Common myeloid progenitor, CD34-positive (primary cell): ENCODE measurements at regions not wholly inside any gene's neighbourhood (a gene's known extent, or its start where the extent isn't known, plus 50 kb on each side); places are given as distances from the start of the nearest gene placed in this dataset.

ENCODE experiments used
- CTCF ChIA-PET: fragments of 350-600 bp; sonication (Branson Sonifier 250); formaldehyde crosslinking; loops from one replicate; lab custom pipeline; 2021; ENCODE audit warnings: antibody characterized with exemption; lab: Charles Lee
- POLR2A ChIA-PET: fragments of 350-600 bp; sonication (Branson Sonifier 250); formaldehyde crosslinking; loops from one replicate; lab custom pipeline; 2021; ENCODE audit warnings: antibody characterized with exemption; lab: Charles Lee
- DNase-seq, 3 donors: peaks; one replicate each; pipeline versions ENCODE4 v3.0.0 to v3.0.0-alpha.2; 2013
- H3K27ac ChIP-seq, 2 experiments: 1 replicate in 1 of 2; 2 replicates in 1 of 2; pipeline ENCODE4 v1.7.0; 2013; ENCODE audit warnings: inconsistent platforms in 2 of 2, low read length in 2 of 2, mild to moderate bottlenecking in 2 of 2, low read depth in 1 of 2, moderate library complexity in 1 of 2; ENCODE audit not compliant: severe bottlenecking in 2 of 2, insufficient read depth in 1 of 2, poor library complexity in 1 of 2
- H3K27me3 ChIP-seq, 5 experiments: replicated peaks in 2 of 5; 1 replicate in 3 of 5; 2 replicates in 2 of 5; pipeline versions ENCODE4 v1.6.1 to v1.7.0; 2013; ENCODE audit warnings: low read length in 4 of 5, mild to moderate bottlenecking in 2 of 5, moderate library complexity in 2 of 5, inconsistent platforms in 1 of 5; ENCODE audit not compliant: insufficient read depth in 5 of 5, control insufficient read depth in 4 of 5
- H3K36me3 ChIP-seq, 4 experiments: 1 replicate in 2 of 4; 2 replicates in 2 of 4; pipeline versions ENCODE4 v1.6.1 to v1.7.0; 2013; ENCODE audit warnings: low read length in 3 of 4, control low read depth in 1 of 4, mild to moderate bottlenecking in 1 of 4; ENCODE audit not compliant: control insufficient read depth in 4 of 4, insufficient read depth in 4 of 4
- H3K4me1 ChIP-seq, 4 experiments: 1 replicate in 3 of 4; 2 replicates in 1 of 4; pipeline versions ENCODE4 v1.6.1 to v1.7.1; 2013; ENCODE audit warnings: low read length in 3 of 4, mild to moderate bottlenecking in 3 of 4, control low read depth in 1 of 4, inconsistent platforms in 1 of 4, moderate library complexity in 1 of 4; ENCODE audit not compliant: control insufficient read depth in 4 of 4, insufficient read depth in 4 of 4; ENCODE audit errors: control extremely low read depth in 1 of 4
- H3K4me3 ChIP-seq, 7 experiments: 1 replicate in 4 of 7; 2 replicates in 3 of 7; pipeline versions ENCODE4 v1.5.1 to v1.7.0; 2013; ENCODE audit warnings: mild to moderate bottlenecking in 7 of 7, low read length in 6 of 7, moderate library complexity in 6 of 7, inconsistent platforms in 2 of 7, low read depth in 2 of 7, control low read depth in 1 of 7; ENCODE audit not compliant: insufficient read depth in 4 of 7, control insufficient read depth in 1 of 7; ENCODE audit errors: extremely low read depth in 1 of 7
- H3K9me3 ChIP-seq, 5 experiments: 1 replicate in 4 of 5; 2 replicates in 1 of 5; pipeline versions ENCODE4 v1.6.1 to v1.7.1; 2013; ENCODE audit warnings: low read length in 4 of 5, mild to moderate bottlenecking in 2 of 5, inconsistent platforms in 1 of 5, low read depth in 1 of 5, moderate library complexity in 1 of 5; ENCODE audit not compliant: control insufficient read depth in 4 of 5, insufficient read depth in 2 of 5; ENCODE audit errors: control extremely low read depth in 1 of 5
- WGBS: methylation state at CpG from one replicate; pipeline ENCODE4 v1.1.5; 2013; ENCODE audit not compliant: insufficient coverage; 5-methylcytosine and 5-hydroxymethylcytosine counted together

DNA sequence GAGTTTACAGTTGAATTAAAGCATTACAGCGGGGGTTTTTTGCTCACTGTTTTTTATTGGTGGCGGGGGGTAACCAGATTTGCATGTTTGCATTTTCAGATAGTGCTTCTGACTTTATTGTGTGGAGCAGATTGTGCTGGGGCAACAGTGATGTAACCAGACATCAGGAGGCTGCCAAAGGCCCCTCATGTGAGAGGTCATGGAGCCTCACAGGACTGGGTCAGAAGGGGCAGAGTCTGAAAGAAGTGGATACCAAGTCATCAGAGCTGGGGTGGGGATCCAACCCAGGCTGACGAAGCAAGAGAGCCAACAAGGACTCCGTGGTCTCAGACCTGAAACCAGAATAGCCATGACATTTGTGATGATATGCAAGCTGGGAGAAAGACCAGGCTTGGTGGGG, 259.4 kb upstream of the TAS2R1 start:
- H3K9me3 ChIP-seq = no peaks in the 10 kb centered on the region
- H3K4me1 ChIP-seq = no peaks in the 10 kb centered on the region
- POLR2A ChIA-PET = interaction anchor here (1.5 kb wide), 1 partner anchor 14 kb away, joined by 4 read pairs; no protein-coding TSS in a partner anchor
- CTCF ChIA-PET = no interaction called here
- no peaks in the 10 kb centered on the region for H3K27me3 ChIP-seq
- no peak overlapping the region for H3K4me3 ChIP-seq
- no peak overlapping the region for H3K27ac ChIP-seq
- WGBS = 98% methylated on average over 3 of the region's 4 CpGs
- no peak for DNase-seq
- no peaks in the 10 kb centered on the region for H3K36me3 ChIP-seq

DNA sequence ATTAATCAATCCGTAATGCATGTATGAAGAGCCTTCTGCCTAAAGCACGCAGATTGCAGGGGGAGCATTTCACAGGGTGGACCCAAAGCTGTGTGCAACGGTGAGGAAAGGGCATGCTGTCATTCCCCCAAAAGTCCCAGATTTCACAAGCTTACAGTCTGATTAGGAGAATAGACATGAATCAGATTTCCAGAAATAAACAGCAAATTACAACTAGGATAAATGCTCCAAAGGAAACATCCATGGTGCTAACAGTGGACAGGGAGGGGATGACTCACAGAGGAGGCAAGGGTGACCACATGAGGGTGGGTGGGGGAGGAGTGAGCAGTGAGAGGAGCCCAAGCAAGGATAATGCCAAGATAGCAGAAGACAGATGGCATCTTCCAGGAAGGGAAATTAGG, 258.4 kb upstream of the TAS2R1 start:
- CTCF ChIA-PET = no interaction called here
- 94% methylated on average over 2 of the region's 3 CpGs for WGBS

GRCh38 chr5:9885164-9885563, 255.0 kb upstream of the TAS2R1 start:
- CTCF ChIA-PET = no interaction called here
- POLR2A ChIA-PET = no interaction called here
- no peak overlapping the region for H3K4me3 ChIP-seq
- no peaks in the 10 kb centered on the region for H3K27me3 ChIP-seq
- no peak overlapping the region for H3K27ac ChIP-seq
- no peak for DNase-seq
- H3K4me1 ChIP-seq = no peaks in the 10 kb centered on the region
- no peaks in the 10 kb centered on the region for H3K36me3 ChIP-seq
- no peaks in the 10 kb centered on the region for H3K9me3 ChIP-seq

More for the DNA sequence above, 258.4 kb upstream of the TAS2R1 start:
- no peaks in the 10 kb centered on the region for H3K27me3 ChIP-seq
- DNase-seq = no peak
- POLR2A ChIA-PET = no interaction called here
- no peaks in the 10 kb centered on the region for H3K36me3 ChIP-seq
- no peaks in the 10 kb centered on the region for H3K9me3 ChIP-seq
- no peak overlapping the region for H3K27ac ChIP-seq
- H3K4me1 ChIP-seq = no peaks in the 10 kb centered on the region
- H3K4me3 ChIP-seq = no peak overlapping the region

- no peak overlapping the region for H3K4me3 ChIP-seq
- H3K36me3 ChIP-seq = no peaks in the 10 kb centered on the region
- no peaks in the 10 kb centered on the region for H3K9me3 ChIP-seq
- no peak overlapping the region for H3K27ac ChIP-seq
- ChIA-PET CTCF (no interaction called here), POLR2A (no interaction called here)
- H3K27me3 ChIP-seq = no peaks in the 10 kb centered on the region
- no peaks in the 10 kb centered on the region for H3K4me1 ChIP-seq
- 98% methylated on average over 5 of the region's 5 CpGs for WGBS
- no peak for DNase-seq
Measured at GRCh38 chr5:9878206-9878605, 248.1 kb upstream of the TAS2R1 start.

- CTCF ChIA-PET = no interaction called here
Measured at GRCh38 chr5:9877488-9877887, 247.3 kb upstream of the TAS2R1 start.

GRCh38 chr5:9876451-9876850, 246.3 kb upstream of the TAS2R1 start:
- Histone ChIP-seq H3K27ac (no peak overlapping the region), H3K4me3 (no peak overlapping the region), H3K9me3 (no peaks in the 10 kb centered on the region), H3K4me1 (no peaks in the 10 kb centered on the region), H3K36me3 (no peaks in the 10 kb centered on the region), H3K27me3 (no peaks in the 10 kb centered on the region)
- ChIA-PET CTCF (no interaction called here), POLR2A (no interaction called here)
- no peak for DNase-seq
- WGBS = no CpG with 5 or more reads among the region's 4 CpGs

More at GRCh38 chr5:9877488-9877887, 247.3 kb upstream of the TAS2R1 start:
- POLR2A ChIA-PET = no interaction called here
- no peak for DNase-seq
- H3K4me1 ChIP-seq = no peaks in the 10 kb centered on the region
- H3K27me3 ChIP-seq = no peaks in the 10 kb centered on the region
- no peak overlapping the region for H3K27ac ChIP-seq
- H3K4me3 ChIP-seq = no peak overlapping the region
- H3K9me3 ChIP-seq = no peaks in the 10 kb centered on the region
- no peaks in the 10 kb centered on the region for H3K36me3 ChIP-seq
- 93% methylated on average over 4 of the region's 4 CpGs for WGBS

GRCh38 chr5:9869616-9870288, 239.6 kb upstream of the TAS2R1 start:
- CTCF ChIA-PET = no interaction called here
- H3K4me3 ChIP-seq = no peak overlapping the region
- no peaks in the 10 kb centered on the region for H3K27me3 ChIP-seq
- peaks cover 0 to 18% (median 10%) of the 10 kb centered on the region in 5 experiments for H3K9me3 ChIP-seq
- no peak overlapping the region for H3K27ac ChIP-seq
- H3K36me3 ChIP-seq = no peaks in the 10 kb centered on the region
- no peaks in the 10 kb centered on the region for H3K4me1 ChIP-seq
- WGBS = 100% methylated on average over 1 of the region's 2 CpGs
- POLR2A ChIA-PET = no interaction called here
- DNase-seq = no peak
